HepG2 (cell line): ENCODE measurements at regions not wholly inside any gene's neighbourhood (a gene's known extent, or its start where the extent isn't known, plus 50 kb on each side); places are given as distances from the start of the nearest gene placed in this dataset.

Source experiments
- ATAC-seq: fragments of 200-7000 bp; cut with Tn5 transposase; 3 replicates; pipeline ENCODE4 v1.9.1; 2020; ENCODE audit warnings: mild to moderate bottlenecking, moderate library complexity
- BruUV-seq: library from RNA; stranded (reverse); fragments of 400-500 nt; replicated peaks from 2 replicates; lab custom pipeline; 2021; lab: Mats Ljungman, UMichigan
- CTCF ChIA-PET: fragments of 300-600 bp; formaldehyde crosslinking; extraction: SDS; loops from one replicate; lab custom pipeline; 2021; ENCODE audit warnings: low total read pairs, inconsistent platforms, low intra/inter-chr PET ratio; lab: Yijun Ruan, JAX
- POLR2A ChIA-PET: fragments of 350-600 bp; sonication (Branson Sonifier 250); formaldehyde crosslinking; loops from one replicate; lab custom pipeline; 2020; ENCODE audit warnings: antibody characterized with exemption, inconsistent platforms; lab: Yijun Ruan, JAX
- DNase-seq: peaks from one replicate; pipeline ENCODE4 v3.0.0-alpha.2; 2015; ENCODE audit warnings: low spot score
- FAIRE-seq: peaks from 3 replicates; lab custom pipeline; 2011; peaks lifted over from hg19 to GRCh38; lab: Jason Lieb, UNC
- H2AFZ ChIP-seq: one replicate; pipeline ENCODE4 v1.6.1; 2011; ENCODE audit warnings: low read length, inconsistent platforms
- H3K27ac ChIP-seq: fragments of 300-600 bp; 3 replicates; pipeline ENCODE4 v1.8.0; 2011; ENCODE audit warnings: mixed run types, mild to moderate bottlenecking, mixed read lengths, low read length, inconsistent platforms; ENCODE audit not compliant: insufficient read depth; ENCODE audit errors: extremely low read length
- H3K27me3 ChIP-seq, 2 experiments: fragments of 200-600 bp in 1 of 2; 2 replicates in 1 of 2; 3 replicates in 1 of 2; pipeline versions ENCODE4 v1.6.0 to v1.8.0; 2011; ENCODE audit warnings: low read length in 2 of 2, mild to moderate bottlenecking in 2 of 2, moderate library complexity in 2 of 2, inconsistent platforms in 1 of 2; ENCODE audit not compliant: insufficient read depth in 2 of 2, control insufficient read depth in 1 of 2
- H3K36me3 ChIP-seq, 2 experiments: fragments of 200-600 bp in 1 of 2; replicated peaks in 1 of 2; 2 replicates in 1 of 2; 3 replicates in 1 of 2; pipeline versions ENCODE4 v1.5.1 to v1.8.0; 2011; ENCODE audit warnings: low read length in 2 of 2, inconsistent platforms in 1 of 2; ENCODE audit not compliant: insufficient read depth in 2 of 2, control insufficient read depth in 1 of 2
- H3K4me1 ChIP-seq: 2 replicates; pipeline ENCODE4 v1.5.1; 2012; ENCODE audit warnings: low read length, inconsistent platforms; ENCODE audit not compliant: insufficient read depth
- H3K4me2 ChIP-seq: 2 replicates; pipeline ENCODE4 v1.6.0; 2011; ENCODE audit warnings: low read depth, low read length, inconsistent platforms
- H3K4me3 ChIP-seq, 3 experiments: fragments of 200-600 bp in 1 of 3; sonication (generic), shearing (Covaris generic) in 1 of 3; replicated peaks in 1 of 3; 2 replicates each; pipeline ENCODE4 v1.5.1; 2011 to 2016; ENCODE audit warnings: low read length in 3 of 3, inconsistent platforms in 2 of 3, low read depth in 2 of 3, mild to moderate bottlenecking in 2 of 3, control low read depth in 1 of 3, mixed read lengths in 1 of 3; ENCODE audit not compliant: insufficient read depth in 1 of 3
- H3K79me2 ChIP-seq: one replicate; pipeline ENCODE4 v1.6.1; 2011; ENCODE audit warnings: low read length, inconsistent platforms; ENCODE audit not compliant: insufficient read depth
- H3K9ac ChIP-seq: 2 replicates; pipeline ENCODE4 v1.6.0; 2011; ENCODE audit warnings: mild to moderate bottlenecking, low read depth, low read length, inconsistent platforms; ENCODE audit not compliant: insufficient read depth
- H3K9me3 ChIP-seq: 2 replicates; pipeline ENCODE4 v1.5.1; 2012; ENCODE audit warnings: mild to moderate bottlenecking, low read length
- H4K20me1 ChIP-seq: 2 replicates; pipeline ENCODE4 v1.6.0; 2011; ENCODE audit warnings: inconsistent platforms, mild to moderate bottlenecking, low read length, moderate library complexity; ENCODE audit not compliant: insufficient read depth
- IKZF1 ChIP-seq: fragments of 450-650 bp; IDR thresholded peaks from 2 replicates; pipeline ENCODE4 v1.7.1; 2016
- PHF5A ChIP-seq: IDR thresholded peaks from one replicate; pipeline ENCODE4 v1.6.1; 2018; ENCODE audit warnings: low read depth, missing genetic modification reagents; ENCODE audit not compliant: unreplicated experiment
- RARG ChIP-seq: sonication (generic); formaldehyde crosslinking; IDR thresholded peaks from 2 replicates; pipeline ENCODE4 v1.4.0; 2020; ENCODE audit warnings: low read depth, mild to moderate bottlenecking, missing genetic modification reagents
- RORA ChIP-seq: sonication (generic); formaldehyde crosslinking; IDR thresholded peaks from 2 replicates; pipeline ENCODE4 v1.5.0; 2020; ENCODE audit warnings: mild to moderate bottlenecking, missing genetic modification reagents, moderate library complexity
- SMAD9 ChIP-seq: sonication (generic); formaldehyde crosslinking; IDR thresholded peaks from 2 replicates; pipeline ENCODE4 v1.5.1; 2020; ENCODE audit warnings: mild to moderate bottlenecking, missing genetic modification reagents
- TARDBP ChIP-seq: sonication (generic); formaldehyde crosslinking; IDR thresholded peaks from 2 replicates; pipeline ENCODE4 v1.8.0; 2022; ENCODE audit warnings: mild to moderate bottlenecking, missing genetic modification reagents
- ZFP37 ChIP-seq: sonication (generic); formaldehyde crosslinking; IDR thresholded peaks from 2 replicates; pipeline ENCODE4 v1.4.0; 2020; ENCODE audit warnings: missing genetic modification reagents, borderline replicate concordance
- ZNF83 ChIP-seq: sonication (generic); formaldehyde crosslinking; IDR thresholded peaks from 2 replicates; pipeline ENCODE4 v1.4.0; 2020; ENCODE audit warnings: missing genetic modification reagents, mild to moderate bottlenecking, borderline replicate concordance
- WGBS: methylation state at CpG from one replicate; pipeline ENCODE4 v1.1.6; 2017; ENCODE audit warnings: low lambda C conversion rate; 5-methylcytosine and 5-hydroxymethylcytosine counted together
- in situ Hi-C: cut with HindIII; loops from 2 replicates; pipeline ENCODE4 v1.10.0; 2017; ENCODE audit warnings: low pct_unique_long_range_greater_than_20kb; ENCODE audit not compliant: extremely low pct_ligation_motif_present
- intact Hi-C: fragments of 100-400 bp; cut with micrococcal nuclease; formaldehyde crosslinking; loops from one replicate; pipeline ENCODE4 v1.10.0; 2022; ENCODE audit not compliant: unreplicated experiment

- TF ChIP-seq SMAD9 (CRISPR knock-in tag) = no peak
- TF ChIP-seq ZFP37 (CRISPR knock-in tag) = no peak
- no peak for TF ChIP-seq TARDBP (CRISPR knock-in tag)
- TF ChIP-seq RARG = no peak
- TF ChIP-seq PHF5A (CRISPR knock-in tag) = no peak
- TF ChIP-seq IKZF1 = 0 out of 2 replicates have a peak, but pooled peaks have one; percentile 22
Measured at GRCh38 chr7:121002-121785, 71.2 kb upstream of the FAM20C start (continued).

GRCh38 chr7:123237-123636 is 69.1 kb upstream of the FAM20C start:
- ATAC-seq = no peak
- Histone ChIP-seq H3K4me2 (no peak overlapping the region), H3K9me3 (no peaks in the 10 kb centered on the region), H3K36me3 (no peaks in the 10 kb centered on the region), H3K4me1 (peaks cover 10% of the 10 kb centered on the region), H2AFZ (no peak overlapping the region), H3K79me2 (no peaks in the 10 kb centered on the region), H4K20me1 (no peaks in the 10 kb centered on the region), H3K9ac (no peak overlapping the region), H3K27me3 (peaks cover 2 to 48% of the 10 kb centered on the region in 2 experiments; a peak in 4 of 5 replicates), H3K27ac (no peak overlapping the region), H3K4me3 (no peak overlapping the region)
- CTCF ChIA-PET = no interaction called here
- intact Hi-C loops = no loop called here
- no TSS peak for BruUV-seq
- no peak for FAIRE-seq
- WGBS = 70% methylated on average over 6 of the region's 10 CpGs
- DNase-seq = no peak
- POLR2A ChIA-PET = no interaction called here
- no peak for TF ChIP-seq RORA (CRISPR knock-in tag)
- no peak for TF ChIP-seq ZNF83 (CRISPR knock-in tag)
- in situ Hi-C loops = no loop called here
